ENCODE measurements at regions not wholly inside any gene's neighbourhood (a gene's known extent, or its start where the extent isn't known, plus 50 kb on each side); places are given as distances from the start of the nearest gene placed in this dataset.

DNA sequence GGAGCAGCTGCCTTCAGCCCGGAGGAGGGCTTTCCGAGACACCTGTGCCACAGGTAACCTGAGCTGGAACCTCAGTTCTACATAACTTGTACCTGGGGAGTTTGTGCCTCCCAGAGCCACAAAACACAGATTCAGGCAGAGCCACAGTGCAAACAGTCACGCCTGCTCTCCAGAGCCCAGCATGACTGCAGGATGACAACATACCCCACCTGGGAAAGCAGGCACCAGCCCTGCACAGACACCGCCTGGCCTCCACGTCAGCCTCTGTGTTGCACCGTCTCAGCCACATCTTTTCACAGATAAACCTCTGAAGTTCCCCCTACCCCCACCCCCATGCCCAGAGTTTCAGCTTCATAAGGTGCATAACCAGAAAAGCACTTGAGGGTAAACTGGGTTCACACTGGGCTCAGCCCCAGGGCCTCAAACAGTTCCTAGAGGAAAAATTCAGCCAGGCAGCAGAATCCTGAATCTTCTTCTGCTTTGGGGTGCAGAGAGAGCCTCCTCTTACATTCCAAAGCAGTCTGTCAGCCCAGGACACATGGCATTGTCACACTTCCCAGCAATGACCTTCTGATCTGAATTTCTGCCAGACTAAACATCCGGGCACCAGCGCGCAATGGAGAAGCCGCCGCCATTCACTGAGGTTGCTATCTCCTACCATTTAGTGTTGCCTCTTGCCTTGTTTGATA, 229.5 kb downstream of the TOMM20 start:
- TF ChIP-seq, protein P1, sequence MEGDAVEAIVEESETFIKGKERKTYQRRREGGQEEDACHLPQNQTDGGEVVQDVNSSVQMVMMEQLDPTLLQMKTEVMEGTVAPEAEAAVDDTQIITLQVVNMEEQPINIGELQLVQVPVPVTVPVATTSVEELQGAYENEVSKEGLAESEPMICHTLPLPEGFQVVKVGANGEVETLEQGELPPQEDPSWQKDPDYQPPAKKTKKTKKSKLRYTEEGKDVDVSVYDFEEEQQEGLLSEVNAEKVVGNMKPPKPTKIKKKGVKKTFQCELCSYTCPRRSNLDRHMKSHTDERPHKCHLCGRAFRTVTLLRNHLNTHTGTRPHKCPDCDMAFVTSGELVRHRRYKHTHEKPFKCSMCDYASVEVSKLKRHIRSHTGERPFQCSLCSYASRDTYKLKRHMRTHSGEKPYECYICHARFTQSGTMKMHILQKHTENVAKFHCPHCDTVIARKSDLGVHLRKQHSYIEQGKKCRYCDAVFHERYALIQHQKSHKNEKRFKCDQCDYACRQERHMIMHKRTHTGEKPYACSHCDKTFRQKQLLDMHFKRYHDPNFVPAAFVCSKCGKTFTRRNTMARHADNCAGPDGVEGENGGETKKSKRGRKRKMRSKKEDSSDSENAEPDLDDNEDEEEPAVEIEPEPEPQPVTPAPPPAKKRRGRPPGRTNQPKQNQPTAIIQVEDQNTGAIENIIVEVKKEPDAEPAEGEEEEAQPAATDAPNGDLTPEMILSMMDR (conservative IDR thresholded peaks at IDR 0.05; ENCODE audit: low read length), result no peak
- TF ChIP-seq EZH2phosphoT487 (IDR thresholded peaks at IDR 0.05; ENCODE audit: borderline replicate concordance, low read depth, low read length), result no peak

Measured in OCI-LY7 (cell line).